Left ventricle myocardium inferior (tissue), 1 donor: ENCODE measurements at regions not wholly inside any gene's neighbourhood (a gene's known extent, or its start where the extent isn't known, plus 50 kb on each side); places are given as distances from the start of the nearest gene placed in this dataset.

ENCODE experiments used
- DNase-seq: peaks from one replicate; pipeline ENCODE4 v3.0.0-alpha.2; 2020
- H3K27ac ChIP-seq: fragments of 200-600 bp; replicated peaks from 2 replicates; pipeline ENCODE4 v1.8.0; 2021
- H3K27me3 ChIP-seq: fragments of 200-600 bp; 2 replicates; pipeline ENCODE4 v1.8.0; 2021; ENCODE audit warnings: low read depth
- H3K36me3 ChIP-seq: fragments of 200-600 bp; 2 replicates; pipeline ENCODE4 v1.8.0; 2021
- H3K4me1 ChIP-seq: fragments of 200-600 bp; 2 replicates; pipeline ENCODE4 v1.8.0; 2021
- H3K4me3 ChIP-seq: fragments of 200-600 bp; 2 replicates; pipeline ENCODE4 v1.8.0; 2021; ENCODE audit warnings: mild to moderate bottlenecking, moderate library complexity
- H3K9me3 ChIP-seq: fragments of 200-600 bp; replicated peaks from 2 replicates; pipeline ENCODE4 v1.8.0; 2021
- intact Hi-C: fragments of 100-400 bp; cut with micrococcal nuclease; formaldehyde crosslinking; loops from one replicate; pipeline ENCODE4 v1.11.0; 2022
- TF ChIP-seq, protein P1 (sequence below): fragments of 200-600 bp; IDR thresholded peaks from 2 replicates; pipeline ENCODE4 v1.8.0; 2021; ENCODE audit warnings: antibody characterized with exemption, mild to moderate bottlenecking, borderline replicate concordance
- donor health status: DM: no; HTN: yes; CAD: no; lungs with severe emphysema.

DNA sequence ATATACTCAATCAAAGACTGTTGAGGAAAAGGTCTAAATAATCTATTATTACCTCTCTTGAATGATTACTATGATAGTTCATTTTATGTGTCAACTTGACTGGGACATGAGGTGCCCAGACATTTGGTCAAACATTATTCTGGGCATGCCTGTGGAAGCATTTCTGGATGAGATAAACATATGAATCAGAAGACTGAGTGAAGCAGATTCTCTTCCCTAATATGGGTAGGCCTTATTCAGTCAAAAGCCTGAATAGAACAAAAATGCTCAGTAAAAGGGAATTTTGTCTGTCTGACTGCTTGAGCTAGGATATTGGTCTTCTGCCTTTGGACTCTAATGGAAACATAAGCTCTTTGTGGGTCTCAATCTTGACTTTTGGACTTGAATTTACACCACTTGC, 73.3 kb upstream of the SOX13 start:
- Histone ChIP-seq H3K9me3 (peaks cover 22% of the 10 kb centered on the region), H3K36me3 (no peaks in the 10 kb centered on the region), H3K27ac (no peak overlapping the region), H3K4me1 (peaks cover 27% of the 10 kb centered on the region), H3K4me3 (no peak overlapping the region), H3K27me3 (no peaks in the 10 kb centered on the region)
- DNase-seq, result no peak
- TF ChIP-seq, protein P1, sequence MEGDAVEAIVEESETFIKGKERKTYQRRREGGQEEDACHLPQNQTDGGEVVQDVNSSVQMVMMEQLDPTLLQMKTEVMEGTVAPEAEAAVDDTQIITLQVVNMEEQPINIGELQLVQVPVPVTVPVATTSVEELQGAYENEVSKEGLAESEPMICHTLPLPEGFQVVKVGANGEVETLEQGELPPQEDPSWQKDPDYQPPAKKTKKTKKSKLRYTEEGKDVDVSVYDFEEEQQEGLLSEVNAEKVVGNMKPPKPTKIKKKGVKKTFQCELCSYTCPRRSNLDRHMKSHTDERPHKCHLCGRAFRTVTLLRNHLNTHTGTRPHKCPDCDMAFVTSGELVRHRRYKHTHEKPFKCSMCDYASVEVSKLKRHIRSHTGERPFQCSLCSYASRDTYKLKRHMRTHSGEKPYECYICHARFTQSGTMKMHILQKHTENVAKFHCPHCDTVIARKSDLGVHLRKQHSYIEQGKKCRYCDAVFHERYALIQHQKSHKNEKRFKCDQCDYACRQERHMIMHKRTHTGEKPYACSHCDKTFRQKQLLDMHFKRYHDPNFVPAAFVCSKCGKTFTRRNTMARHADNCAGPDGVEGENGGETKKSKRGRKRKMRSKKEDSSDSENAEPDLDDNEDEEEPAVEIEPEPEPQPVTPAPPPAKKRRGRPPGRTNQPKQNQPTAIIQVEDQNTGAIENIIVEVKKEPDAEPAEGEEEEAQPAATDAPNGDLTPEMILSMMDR, result no peak
- intact Hi-C loops, result no loop called here

DNA sequence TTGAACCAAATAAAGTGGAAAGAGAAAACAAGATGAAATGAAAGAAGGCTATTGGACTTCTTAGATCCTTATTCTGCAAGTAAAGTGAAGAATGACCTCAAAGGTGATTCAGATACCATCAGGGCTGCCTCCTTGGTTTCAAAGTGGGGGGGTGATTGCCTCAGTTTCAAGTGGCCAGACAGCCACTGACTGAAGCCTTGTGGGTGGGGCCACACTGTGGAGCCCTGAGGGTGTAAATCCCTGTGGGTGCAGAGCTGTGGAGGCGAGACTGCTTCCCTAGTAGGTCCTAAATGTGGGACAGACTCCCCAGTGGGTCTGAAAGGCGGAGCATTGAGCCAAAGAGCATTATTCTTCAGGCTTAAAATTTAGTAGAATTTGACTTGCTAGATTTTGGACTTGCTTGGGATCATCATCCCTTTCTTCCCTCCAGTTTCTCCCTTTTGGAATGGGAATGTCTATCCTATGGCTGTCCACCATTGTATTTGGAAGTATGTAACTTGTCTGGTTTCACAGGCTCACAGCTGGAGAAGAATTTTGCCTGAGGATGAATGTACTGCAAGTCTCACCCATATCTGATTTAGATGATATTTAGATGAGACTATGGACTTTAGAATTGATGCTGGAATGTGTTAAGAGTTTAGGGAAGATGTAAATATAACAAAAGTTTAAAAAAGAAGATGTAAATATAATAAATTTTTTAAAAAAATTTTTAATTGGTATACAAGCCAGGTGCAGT, 71.6 kb upstream of the SOX13 start:
- Histone ChIP-seq H3K27ac (no peak overlapping the region), H3K27me3 (no peaks in the 10 kb centered on the region), H3K9me3 (peaks cover 22% of the 10 kb centered on the region), H3K4me3 (no peak overlapping the region), H3K4me1 (peaks cover 11% of the 10 kb centered on the region), H3K36me3 (no peaks in the 10 kb centered on the region)
- TF ChIP-seq, protein P1, result no peak
- intact Hi-C loops, result no loop called here
- DNase-seq, result no peak

DNA sequence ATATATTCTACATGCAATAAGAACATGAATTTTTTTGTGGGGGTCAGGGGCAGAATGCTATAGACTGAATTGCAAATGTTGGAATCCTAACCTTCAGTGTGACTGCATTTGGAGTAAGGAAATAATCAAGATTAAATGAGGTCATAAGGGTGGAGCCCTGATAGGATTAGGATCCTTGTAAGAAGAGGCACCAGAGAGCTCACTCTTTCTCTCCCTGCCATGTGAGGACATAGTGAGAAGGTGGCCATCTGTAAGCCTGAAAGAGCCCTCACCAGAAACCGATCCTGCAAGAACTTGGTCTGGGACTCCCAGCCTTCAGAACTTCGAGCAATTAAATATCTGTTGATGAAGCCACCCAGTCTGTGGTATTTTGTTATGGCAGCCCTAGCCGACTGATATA, 70.3 kb upstream of the SOX13 start:
- Histone ChIP-seq H3K9me3 (peaks cover 22% of the 10 kb centered on the region), H3K4me1 (no peaks in the 10 kb centered on the region), H3K27ac (no peak overlapping the region), H3K4me3 (no peak overlapping the region), H3K27me3 (no peaks in the 10 kb centered on the region), H3K36me3 (no peaks in the 10 kb centered on the region)
- intact Hi-C loops, result no loop called here
- no peak for DNase-seq
- TF ChIP-seq, protein P1, result no peak

GRCh38 chr1:204003536-204003935, 69.4 kb upstream of the SOX13 start:
- Histone ChIP-seq H3K27me3 (no peaks in the 10 kb centered on the region), H3K9me3 (peaks cover 22% of the 10 kb centered on the region), H3K36me3 (no peaks in the 10 kb centered on the region), H3K27ac (no peak overlapping the region), H3K4me1 (no peaks in the 10 kb centered on the region), H3K4me3 (no peak overlapping the region)
- no peak for DNase-seq
- TF ChIP-seq, protein P1, result no peak
- intact Hi-C loops, result no loop called here

- TF ChIP-seq, protein P1, result no peak
- intact Hi-C loops, result no loop called here
These were observed 61.5 kb upstream of the SOX13 start for GRCh38 chr1:204011426-204011825.

More at GRCh38 chr1:204011426-204011825, 61.5 kb upstream of the SOX13 start:
- Histone ChIP-seq H3K9me3 (no peaks in the 10 kb centered on the region), H3K4me3 (no peak overlapping the region), H3K4me1 (no peaks in the 10 kb centered on the region), H3K36me3 (no peaks in the 10 kb centered on the region), H3K27me3 (no peaks in the 10 kb centered on the region), H3K27ac (no peak overlapping the region)
- no peak for DNase-seq
